Upper lobe of left lung (tissue), 6 donors: ENCODE measurements at regions not wholly inside any gene's neighbourhood (a gene's known extent, or its start where the extent isn't known, plus 50 kb on each side); places are given as distances from the start of the nearest gene placed in this dataset.
"Not testable (repeated sequence)": the region's sequence is repeated elsewhere in the genome, so short reads cannot be mapped to it uniquely, and the experiment has no call there.

Experiments
- ATAC-seq, 2 donors: fragments of 200-7000 bp; cut with Tn5 transposase; one replicate each; pipeline ENCODE4 v1.9.1; 2022; ENCODE audit warnings: mild to moderate bottlenecking in 2 of 2, moderate library complexity in 2 of 2; ENCODE audit not compliant: low FRiP score in 2 of 2
- DNase-seq, 2 donors: peaks; one replicate each; pipeline ENCODE4 v3.0.0-alpha.2; 2019 to 2020
- H3K27ac ChIP-seq, 4 donors: fragments of 200-600 bp; sonication (generic); one replicate each; pipeline ENCODE4 v1.5.1; 2016 to 2019
- H3K27me3 ChIP-seq, 4 donors: fragments of 200-600 bp; sonication (generic); one replicate each; pipeline ENCODE4 v1.5.1; 2017 to 2019
- H3K36me3 ChIP-seq, 4 donors: fragments of 200-600 bp; sonication (generic); one replicate each; pipeline ENCODE4 v1.5.1; 2016 to 2019
- H3K4me1 ChIP-seq, 4 donors: fragments of 200-600 bp; sonication (generic); one replicate each; pipeline ENCODE4 v1.5.1; 2018 to 2019
- H3K4me3 ChIP-seq, 4 donors: fragments of 200-600 bp; sonication (generic); one replicate each; pipeline ENCODE4 v1.5.1; 2017 to 2019; ENCODE audit warnings: mild to moderate bottlenecking in 2 of 4, moderate library complexity in 1 of 4
- H3K9me3 ChIP-seq, 4 donors: fragments of 200-600 bp; sonication (generic); one replicate each; pipeline ENCODE4 v1.5.1; 2018 to 2019
- EP300 ChIP-seq, 4 donors: sonication (generic); formaldehyde crosslinking; IDR thresholded peaks; one replicate each; pipeline ENCODE4 v1.5.1; 2017; ENCODE audit warnings: antibody characterized with exemption in 4 of 4, control low read depth in 2 of 4
- POLR2A ChIP-seq, 4 donors: fragments of 450-650 bp; IDR thresholded peaks; one replicate each; pipeline ENCODE4 v1.5.1; 2016 to 2017; ENCODE audit warnings: antibody characterized with exemption in 4 of 4, mild to moderate bottlenecking in 2 of 4
- POLR2AphosphoS5 ChIP-seq, 2 donors: sonication (generic); formaldehyde crosslinking; IDR thresholded peaks; one replicate each; pipeline ENCODE4 v1.5.1; 2017; ENCODE audit warnings: antibody characterized with exemption in 2 of 2
- WGBS, 2 donors: methylation state at CpG; one replicate each; pipeline ENCODE4 v1.1.5; 2017 to 2018; 5-methylcytosine and 5-hydroxymethylcytosine counted together
- TF ChIP-seq, protein P1 (sequence below), 6 experiments: fragments of 450-650 bp in 4 of 6; fragments of 200-600 bp in 2 of 6; sonication (generic) in 2 of 6; IDR thresholded peaks; one replicate each; pipeline ENCODE4 v1.5.1; 2016 to 2019; ENCODE audit warnings: antibody characterized with exemption in 6 of 6
- donor health status: DM: no; HTN: no; CAD: no; lungs with moderate emphysema.
- donor health status: DM: no; HTN: yes; CAD: no; lungs with severe emphysema.

DNA sequence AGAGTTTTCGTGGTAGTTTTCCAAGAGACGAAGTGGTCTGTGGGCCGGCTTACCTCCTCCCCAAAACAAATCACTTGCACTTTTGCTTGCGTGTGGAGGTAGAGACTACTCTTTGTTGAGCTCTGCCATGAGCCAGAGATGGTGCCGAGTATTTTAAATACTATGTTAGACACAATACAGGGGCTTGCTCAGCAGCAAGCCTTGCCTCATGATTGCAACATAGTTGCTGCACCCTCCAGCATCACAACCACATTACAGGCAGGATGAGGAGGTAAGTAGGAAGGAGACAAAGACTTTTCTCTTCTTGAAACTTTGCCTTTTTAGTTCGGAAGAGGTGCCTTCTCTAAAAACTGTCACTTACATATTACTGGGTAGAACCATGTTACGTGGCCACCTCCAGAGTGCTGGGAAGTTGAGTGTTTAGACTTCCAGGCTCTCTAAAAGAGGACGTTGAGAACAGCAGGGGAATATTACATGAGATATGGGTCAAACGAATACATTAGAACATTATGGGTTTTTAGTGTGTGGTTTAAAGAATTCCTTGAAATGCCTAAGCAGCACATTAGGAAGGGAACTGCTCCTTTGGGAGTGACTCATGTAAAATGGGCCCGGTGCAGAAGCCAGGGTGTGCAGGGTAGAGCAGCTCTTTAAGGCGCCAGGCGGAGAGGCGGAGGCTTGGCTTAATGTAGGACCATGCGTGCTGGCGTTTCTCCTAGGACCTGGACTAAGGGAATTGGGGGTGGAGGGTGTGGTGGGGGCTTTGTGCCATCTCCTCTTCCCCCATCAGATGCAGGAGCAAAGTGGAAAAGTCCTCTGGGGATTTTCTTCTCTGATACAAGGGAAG, 110.6 kb upstream of the PRMT8 start:
- Histone ChIP-seq H3K27me3 (no peaks in the 10 kb centered on the region), H3K27ac (no peak overlapping the region), H3K4me3 (no peak overlapping the region), H3K36me3 (no peaks in the 10 kb centered on the region), H3K9me3 (peaks cover 0 to 3% (median 0%) of the 10 kb centered on the region in 4 donors), H3K4me1 (peaks cover 0 to 6% (median 2%) of the 10 kb centered on the region in 4 donors)
- ATAC-seq (peak in 1 of 2 donors; percentile 79), DNase-seq (no peak)
- TF ChIP-seq, protein P1, sequence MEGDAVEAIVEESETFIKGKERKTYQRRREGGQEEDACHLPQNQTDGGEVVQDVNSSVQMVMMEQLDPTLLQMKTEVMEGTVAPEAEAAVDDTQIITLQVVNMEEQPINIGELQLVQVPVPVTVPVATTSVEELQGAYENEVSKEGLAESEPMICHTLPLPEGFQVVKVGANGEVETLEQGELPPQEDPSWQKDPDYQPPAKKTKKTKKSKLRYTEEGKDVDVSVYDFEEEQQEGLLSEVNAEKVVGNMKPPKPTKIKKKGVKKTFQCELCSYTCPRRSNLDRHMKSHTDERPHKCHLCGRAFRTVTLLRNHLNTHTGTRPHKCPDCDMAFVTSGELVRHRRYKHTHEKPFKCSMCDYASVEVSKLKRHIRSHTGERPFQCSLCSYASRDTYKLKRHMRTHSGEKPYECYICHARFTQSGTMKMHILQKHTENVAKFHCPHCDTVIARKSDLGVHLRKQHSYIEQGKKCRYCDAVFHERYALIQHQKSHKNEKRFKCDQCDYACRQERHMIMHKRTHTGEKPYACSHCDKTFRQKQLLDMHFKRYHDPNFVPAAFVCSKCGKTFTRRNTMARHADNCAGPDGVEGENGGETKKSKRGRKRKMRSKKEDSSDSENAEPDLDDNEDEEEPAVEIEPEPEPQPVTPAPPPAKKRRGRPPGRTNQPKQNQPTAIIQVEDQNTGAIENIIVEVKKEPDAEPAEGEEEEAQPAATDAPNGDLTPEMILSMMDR (IDR thresholded peaks at IDR 0.05), result no peak
- TF ChIP-seq EP300 (IDR thresholded peaks at IDR 0.05), result no peak
- no peak for TF ChIP-seq POLR2A (IDR thresholded peaks at IDR 0.05)
- no peak for TF ChIP-seq POLR2AphosphoS5 (IDR thresholded peaks at IDR 0.05)
- 72 to 74% methylated on average over 15 of the region's 15 CpGs for WGBS, 2 donors

DNA sequence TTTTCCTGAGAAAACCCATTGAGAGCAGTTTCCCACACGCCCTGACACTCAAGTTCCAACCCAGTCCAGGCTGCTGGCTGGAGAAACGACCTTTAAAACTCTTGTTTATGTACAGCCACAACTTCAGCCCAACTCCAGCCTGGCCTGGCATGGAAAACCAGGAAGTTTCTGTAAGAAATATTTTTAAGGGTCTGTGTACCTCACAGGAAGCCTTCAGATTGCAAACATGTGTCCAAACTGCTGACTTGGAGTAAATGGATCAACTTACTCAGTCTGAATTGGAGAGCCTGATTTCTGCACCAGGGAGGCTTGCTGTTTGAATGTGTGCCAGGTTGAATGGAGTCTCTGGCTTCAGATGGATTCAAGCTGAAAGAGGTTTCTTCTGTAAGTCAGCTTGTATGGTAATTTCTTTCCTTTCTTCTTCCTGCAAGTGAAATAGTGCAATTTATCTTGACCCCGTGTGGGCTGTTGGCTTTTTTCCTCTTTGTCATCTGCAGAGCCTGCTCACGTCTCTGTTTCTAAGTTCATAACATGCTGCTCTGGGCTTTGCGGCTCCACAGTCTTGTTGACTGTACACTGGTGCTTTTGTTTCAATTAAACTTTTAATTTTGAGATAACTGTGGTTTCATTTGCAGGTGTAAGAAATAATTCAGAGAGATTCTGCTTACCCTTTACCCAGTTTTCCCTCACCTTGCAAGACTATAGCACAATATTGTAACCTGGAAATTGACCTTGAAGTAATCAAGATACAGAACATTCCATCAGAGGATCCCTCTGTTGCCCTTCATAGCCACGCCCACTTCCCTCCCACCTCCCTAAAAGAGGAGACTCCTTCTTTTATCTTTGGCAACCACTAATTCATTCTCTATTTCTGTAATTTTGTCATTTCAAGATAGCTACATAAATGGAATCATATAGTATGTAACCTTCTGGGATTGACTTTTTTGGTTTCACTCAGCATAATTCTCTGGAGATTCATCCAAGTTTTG, 109.7 kb upstream of the PRMT8 start:
- Histone ChIP-seq H3K4me1 (peaks cover 0 to 6% (median 2%) of the 10 kb centered on the region in 4 donors), H3K4me3 (no peak overlapping the region), H3K36me3 (no peaks in the 10 kb centered on the region), H3K27me3 (no peaks in the 10 kb centered on the region), H3K9me3 (peaks cover 0 to 3% (median 0%) of the 10 kb centered on the region in 4 donors), H3K27ac (no peak overlapping the region)
- DNase-seq (no peak), ATAC-seq (peak in 1 of 2 donors; percentile 59)
- 35 to 39% methylated on average over 6 of the region's 6 CpGs for WGBS, 2 donors
- TF ChIP-seq POLR2AphosphoS5 (IDR thresholded peaks at IDR 0.05) (no peak), POLR2A (IDR thresholded peaks at IDR 0.05) (no peak), EP300 (IDR thresholded peaks at IDR 0.05) (no peak)
- TF ChIP-seq, protein P1 (IDR thresholded peaks at IDR 0.05), result no peak

DNA sequence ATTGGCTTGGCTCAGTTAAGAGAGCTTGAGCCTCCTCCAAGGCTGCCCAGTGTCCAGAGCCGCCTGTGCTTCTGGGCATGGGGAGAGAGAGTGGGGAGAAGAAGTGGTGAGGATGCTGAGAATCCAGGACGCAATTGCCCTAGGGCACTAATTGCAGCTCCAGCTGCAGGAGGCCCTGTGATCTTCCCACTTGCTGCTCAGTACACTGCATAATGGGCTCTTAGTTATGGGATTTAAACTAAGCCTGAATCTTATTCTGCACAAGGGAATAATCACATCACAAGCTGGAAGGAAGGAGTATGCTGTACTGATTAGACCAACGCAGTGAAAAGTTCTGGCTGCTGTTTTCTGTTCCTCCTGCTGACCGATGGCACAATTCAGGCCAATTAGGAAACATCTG, 101.0 kb upstream of the PRMT8 start:
- WGBS, 2 donors, result 74 to 81% methylated on average over 4 of the region's 4 CpGs
- TF ChIP-seq, protein P1 (IDR thresholded peaks at IDR 0.05), result no peak
- TF ChIP-seq EP300 (IDR thresholded peaks at IDR 0.05) (no peak), POLR2A (IDR thresholded peaks at IDR 0.05) (no peak), POLR2AphosphoS5 (IDR thresholded peaks at IDR 0.05) (no peak)

DNA sequence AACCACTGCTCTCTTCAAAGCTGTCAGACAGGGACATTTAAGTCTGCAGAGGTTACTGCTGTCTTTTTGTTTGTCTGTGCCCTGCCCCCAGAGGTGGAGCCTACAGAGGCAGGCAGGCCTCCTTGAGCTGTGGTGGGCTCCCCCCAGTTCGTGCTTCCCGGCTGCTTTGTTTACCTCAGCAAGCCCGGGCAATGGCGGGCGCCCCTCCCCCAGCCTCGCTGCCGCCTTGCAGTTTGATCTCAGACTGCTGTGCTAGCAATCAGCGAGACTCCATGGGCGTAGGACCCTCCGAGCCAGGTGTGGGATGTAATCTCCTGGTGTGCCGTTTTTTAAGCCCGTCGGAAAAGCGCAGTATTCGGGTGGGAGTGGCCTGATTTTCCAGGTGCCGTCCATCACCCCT, 93.4 kb upstream of the PRMT8 start:
- ATAC-seq, H3K27me3 ChIP-seq, H3K27ac ChIP-seq, H3K4me3 ChIP-seq, H3K36me3 ChIP-seq, H3K4me1 ChIP-seq, H3K9me3 ChIP-seq: not testable (repeated sequence)
- WGBS, 2 donors, result 22 to 44% methylated on average over 6 to 16 of the region's 16 CpGs
- DNase-seq, result peak in 1 of 2 donors; percentile 64

More for the DNA sequence above, 101.0 kb upstream of the PRMT8 start:
- H3K9me3 ChIP-seq, result no peaks in the 10 kb centered on the region
- H3K4me3 ChIP-seq, result no peak overlapping the region
- no peaks in the 10 kb centered on the region for H3K36me3 ChIP-seq
- no peaks in the 10 kb centered on the region for H3K4me1 ChIP-seq
- H3K27me3 ChIP-seq, result no peaks in the 10 kb centered on the region
- ATAC-seq (no peak), DNase-seq (no peak)
- no peak overlapping the region for H3K27ac ChIP-seq

DNA sequence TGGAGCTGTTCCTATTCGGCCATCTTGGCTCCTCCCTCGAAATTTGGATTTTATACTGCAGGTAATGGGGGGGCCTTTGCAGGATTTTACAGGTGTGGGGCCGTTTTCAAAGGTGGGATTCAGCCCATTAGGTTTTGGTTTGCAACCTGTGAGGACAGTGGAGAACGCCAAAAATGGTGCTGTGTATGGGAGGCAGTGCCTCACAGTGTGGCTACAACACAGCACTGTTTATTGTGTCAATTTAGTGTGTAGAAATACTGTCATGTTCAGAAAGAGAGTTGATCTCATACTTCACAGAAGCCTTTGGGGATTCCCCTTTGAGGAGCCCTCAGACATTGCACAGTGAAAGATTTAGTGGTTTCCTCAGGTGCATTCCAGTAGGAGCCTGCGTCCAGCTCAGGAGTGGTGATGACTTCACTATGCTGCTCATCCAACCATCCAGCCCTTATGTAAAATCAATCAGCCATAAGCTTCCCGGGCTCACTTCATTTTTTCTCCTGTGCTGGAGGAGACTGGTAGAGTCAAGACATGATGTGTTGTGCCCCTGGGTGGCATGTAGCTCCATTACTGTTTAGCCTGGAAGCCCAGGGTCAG, 92.7 kb upstream of the PRMT8 start:
- Histone ChIP-seq H3K9me3 (no peaks in the 10 kb centered on the region), H3K36me3 (no peaks in the 10 kb centered on the region), H3K27ac (no peak overlapping the region), H3K4me1 (no peaks in the 10 kb centered on the region), H3K27me3 (no peaks in the 10 kb centered on the region), H3K4me3 (no peak overlapping the region)
- WGBS, 2 donors, result 76 to 80% methylated on average over 6 of the region's 6 CpGs
- ATAC-seq, result no peak
- TF ChIP-seq, protein P1 (IDR thresholded peaks at IDR 0.05), result no peak
- no peak for TF ChIP-seq EP300 (IDR thresholded peaks at IDR 0.05)
- no peak for TF ChIP-seq POLR2A (IDR thresholded peaks at IDR 0.05)
- TF ChIP-seq POLR2AphosphoS5 (IDR thresholded peaks at IDR 0.05), result no peak
- no peak for DNase-seq
